HG03521 (cell line): ENCODE measurements at regions not wholly inside any gene's neighbourhood (a gene's known extent, or its start where the extent isn't known, plus 50 kb on each side); places are given as distances from the start of the nearest gene placed in this dataset.
"Not testable (repeated sequence)": the region's sequence is repeated elsewhere in the genome, so short reads cannot be mapped to it uniquely, and the experiment has no call there.

Source experiments
- ATAC-seq: cut with Tn5 transposase; IDR thresholded peaks from one replicate; pipeline ENCODE4 v1.9.1; 2021; ENCODE audit warnings: mild to moderate bottlenecking, moderate library complexity; ENCODE audit not compliant: unreplicated experiment

DNA sequence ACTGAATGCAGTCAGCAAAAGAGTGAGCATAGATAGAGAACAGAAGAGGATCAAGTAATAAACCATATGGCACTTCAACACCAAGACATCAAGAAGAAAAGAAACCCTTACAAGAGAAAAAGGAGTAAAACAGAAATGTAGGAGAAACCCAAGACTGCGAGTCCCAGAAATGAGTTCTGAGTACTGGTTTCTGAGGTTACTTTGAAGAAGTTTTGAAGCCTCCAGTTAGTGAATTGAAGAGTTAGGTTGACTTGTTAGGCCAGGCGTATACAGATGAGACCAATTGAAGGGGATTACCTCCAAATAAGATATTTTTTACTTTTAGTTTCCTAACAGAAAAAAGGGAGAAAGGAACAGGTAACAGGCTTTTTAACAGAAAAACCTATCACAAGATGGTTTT lies 162.2 kb upstream of the SSTR1 start:
- no peak for ATAC-seq

DNA sequence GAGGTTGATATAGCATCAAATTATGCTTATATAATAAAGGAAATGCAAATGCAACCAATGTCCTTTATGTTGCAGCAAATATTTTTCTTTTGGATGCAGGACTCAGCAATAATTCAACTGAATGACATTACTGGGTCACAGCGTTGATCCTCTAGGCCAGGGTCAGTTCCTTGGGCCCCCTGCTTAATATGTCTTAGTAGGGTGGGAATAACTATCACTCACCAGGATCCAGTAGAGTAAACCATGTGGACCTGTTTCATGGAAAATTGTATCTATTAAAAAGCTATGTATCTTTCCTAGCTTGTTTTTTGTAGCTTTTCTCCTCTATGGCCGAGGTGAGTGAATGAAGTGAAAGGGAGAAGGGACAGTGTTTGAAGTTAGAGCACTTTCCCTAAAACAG lies 161.5 kb upstream of the SSTR1 start:
- no peak for ATAC-seq

DNA sequence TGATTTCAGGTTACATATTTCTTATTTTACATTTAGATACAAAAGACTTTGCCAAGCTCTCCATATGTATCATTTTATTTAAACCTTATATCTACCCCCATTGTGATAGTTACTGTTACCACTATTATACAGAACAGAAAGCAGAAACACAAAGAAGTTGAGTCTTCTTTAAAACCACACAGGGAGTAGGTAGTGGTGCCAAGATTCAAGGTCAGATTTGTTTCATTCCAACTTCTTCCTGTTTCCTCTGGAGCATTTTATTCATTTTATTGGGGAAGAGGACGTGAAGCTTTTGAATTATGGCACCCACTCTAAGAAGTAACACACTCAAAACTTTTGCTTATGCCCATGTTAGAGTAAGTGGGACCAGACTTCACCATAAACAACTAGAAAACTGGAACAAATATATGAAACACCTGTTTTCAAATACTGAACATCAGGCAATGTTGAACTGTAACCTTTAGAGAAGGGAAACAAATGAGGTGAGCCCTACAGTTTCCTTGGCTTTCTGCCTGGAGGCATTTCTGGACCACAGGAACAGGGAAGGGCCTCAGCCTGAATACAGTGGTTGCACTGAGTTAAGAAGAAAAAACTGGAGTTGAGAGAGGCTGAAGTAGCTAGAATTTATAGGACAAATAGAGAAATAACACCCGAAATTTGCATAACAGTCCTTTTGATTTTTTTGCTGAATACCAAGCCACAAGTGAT lies 160.4 kb upstream of the SSTR1 start:
- ATAC-seq, result no peak

DNA sequence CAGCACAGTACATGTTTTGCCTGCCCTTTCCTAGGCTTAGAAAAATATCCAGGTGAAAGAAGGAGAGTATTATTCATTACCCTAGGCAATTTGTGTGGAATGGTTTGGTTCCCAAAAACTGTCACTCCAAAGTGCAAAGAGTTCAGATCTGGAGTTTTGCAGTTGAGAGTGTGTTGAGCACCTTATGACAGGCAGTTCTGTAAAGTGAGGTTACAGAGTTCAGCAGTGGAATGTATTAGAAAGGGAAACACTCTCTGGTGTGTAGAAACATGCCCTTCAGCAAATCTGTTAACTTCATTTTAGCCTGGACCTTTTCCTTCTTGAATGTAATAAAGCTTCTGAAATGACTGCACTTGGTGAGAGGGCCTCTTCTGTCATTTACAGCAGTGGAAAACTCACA lies 154.0 kb upstream of the SSTR1 start:
- ATAC-seq, result no peak

DNA sequence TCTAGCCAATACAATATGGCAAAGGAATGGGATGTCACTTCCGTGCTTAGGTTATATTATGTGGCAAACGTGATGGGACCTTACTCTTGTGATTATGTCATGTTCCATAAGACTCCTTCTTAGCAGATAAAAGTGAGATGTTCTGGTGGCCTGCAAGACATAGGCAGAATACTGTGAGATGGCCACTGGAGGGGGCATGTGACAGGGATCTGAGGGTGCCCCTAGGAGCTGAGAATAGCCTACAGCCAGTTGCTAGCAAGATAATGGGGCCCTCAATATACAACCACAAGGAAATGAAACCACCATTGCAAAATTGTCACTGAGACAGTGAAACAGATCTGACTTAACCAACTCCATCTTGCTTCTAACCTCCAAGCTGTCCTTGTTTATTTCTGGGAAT lies 151.4 kb upstream of the SSTR1 start:
- ATAC-seq, result no peak

DNA sequence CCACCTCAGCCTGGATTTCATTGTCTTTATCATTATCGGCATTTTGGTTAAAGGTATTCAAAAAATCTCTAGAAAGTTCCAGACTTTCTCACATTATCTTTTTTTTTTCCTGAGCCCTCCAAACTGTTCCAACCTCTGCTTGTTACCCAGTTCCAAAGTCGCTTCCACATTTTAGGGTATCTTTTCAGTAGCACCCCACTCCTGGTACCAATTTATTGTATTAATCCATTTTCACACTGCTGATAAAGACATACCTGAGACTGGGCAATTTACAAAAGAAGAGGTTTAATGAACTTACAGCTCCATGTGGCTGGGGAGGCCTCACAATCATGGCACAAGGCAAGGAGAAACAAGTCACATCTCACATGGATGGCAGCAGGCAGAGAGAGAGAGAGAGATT lies 145.5 kb upstream of the SSTR1 start:
- ATAC-seq, result not testable (repeated sequence)

DNA sequence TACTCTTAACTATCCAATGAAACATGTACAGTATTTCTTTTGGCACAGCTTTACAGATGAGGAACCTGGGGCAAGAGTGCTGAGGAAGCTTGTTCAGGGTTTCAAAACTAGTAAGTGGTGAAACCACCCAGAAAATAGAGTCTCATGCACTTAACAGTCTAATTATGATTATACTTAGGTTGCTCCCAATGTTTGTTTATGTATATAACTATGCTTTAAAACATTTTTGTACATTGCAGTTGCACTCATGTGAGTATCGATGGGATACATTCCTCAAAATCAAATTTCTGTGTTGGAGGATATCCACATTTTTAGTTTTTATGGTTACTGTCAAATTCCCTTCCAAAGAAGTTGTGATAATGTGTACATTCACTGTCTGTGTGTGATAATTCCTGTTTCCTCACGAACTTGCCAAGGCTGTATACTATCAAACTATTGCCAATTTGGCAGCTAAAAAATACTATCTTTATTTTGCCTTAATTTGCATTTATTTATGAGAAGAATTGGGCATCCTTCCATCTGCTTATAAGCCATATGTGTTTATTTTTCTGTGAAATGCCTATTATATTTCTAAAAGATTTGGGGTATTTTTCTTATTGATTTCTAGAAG lies 143.9 kb upstream of the SSTR1 start:
- no peak for ATAC-seq

DNA sequence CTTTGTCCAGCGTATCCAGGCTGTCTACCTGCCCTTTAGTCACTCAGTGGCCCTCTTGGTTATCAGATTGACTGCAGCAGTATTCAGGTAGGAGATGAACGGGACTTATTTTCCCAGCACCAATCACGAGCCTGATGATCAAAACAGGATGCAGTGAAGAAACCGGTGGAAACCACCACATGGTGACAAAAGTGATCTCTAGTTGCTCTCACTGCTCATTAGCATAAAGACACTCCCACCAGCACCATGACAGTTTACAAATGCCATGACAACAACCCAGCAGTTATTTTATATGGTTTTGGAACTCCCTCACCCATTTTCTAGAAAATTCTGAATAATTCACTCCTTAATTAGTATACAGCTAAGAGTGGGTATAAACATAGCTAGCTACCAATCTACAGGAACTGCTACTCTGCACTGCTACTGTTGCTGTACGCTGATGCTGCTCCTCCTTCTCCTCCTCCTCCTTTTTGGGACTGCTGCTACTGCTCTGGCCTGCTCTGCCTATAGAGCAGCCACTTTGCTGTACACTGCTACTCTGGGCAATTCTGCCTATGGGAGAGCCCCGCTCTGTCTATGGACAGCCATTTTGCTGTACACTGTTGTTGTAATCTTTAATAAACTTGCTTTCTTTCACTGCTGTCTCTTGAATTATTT lies 142.5 kb upstream of the SSTR1 start:
- ATAC-seq, result no peak

DNA sequence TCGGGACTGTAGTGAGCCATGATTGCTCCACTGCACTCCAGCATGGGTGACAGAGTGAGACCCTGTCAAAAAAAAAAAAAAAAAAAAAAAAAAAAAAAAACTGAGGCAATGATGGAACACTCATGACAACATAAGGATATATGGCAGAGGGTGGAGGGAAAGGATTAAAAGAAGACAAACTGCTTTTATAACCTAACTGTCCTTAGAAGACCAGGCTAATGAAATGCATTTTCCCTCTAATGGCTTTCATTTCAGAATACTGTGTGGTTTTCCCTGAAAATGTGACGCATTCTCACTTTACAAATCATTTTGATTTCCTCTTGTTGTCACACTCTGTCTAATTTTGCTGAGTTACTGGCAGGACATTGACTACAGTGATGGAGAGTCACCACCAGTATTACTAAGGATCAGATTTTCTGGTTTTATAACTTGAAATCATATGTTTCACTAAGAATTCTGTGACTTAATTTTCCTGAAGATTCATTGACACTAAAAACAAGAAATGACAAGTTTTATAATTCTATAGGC lies 137.6 kb upstream of the SSTR1 start:
- ATAC-seq, result no peak

DNA sequence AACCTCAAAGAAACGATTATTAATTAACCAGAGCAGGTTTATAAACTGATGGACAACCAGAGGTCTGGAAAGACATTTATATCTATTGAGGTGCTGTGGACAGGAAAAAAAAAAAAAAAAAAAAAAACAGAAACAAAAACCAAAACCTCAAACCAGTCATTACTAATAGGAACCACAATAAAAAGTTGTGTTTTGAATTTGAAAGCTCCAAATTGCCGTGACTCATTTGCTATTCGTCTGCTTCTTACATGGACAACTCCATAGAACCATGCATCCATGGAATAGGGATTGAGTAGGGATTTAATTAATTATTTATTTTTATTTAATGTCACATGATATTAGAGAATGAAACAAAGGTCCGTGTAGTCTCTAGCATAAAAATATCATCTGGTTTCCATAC lies 134.1 kb upstream of the SSTR1 start:
- no peak for ATAC-seq

DNA sequence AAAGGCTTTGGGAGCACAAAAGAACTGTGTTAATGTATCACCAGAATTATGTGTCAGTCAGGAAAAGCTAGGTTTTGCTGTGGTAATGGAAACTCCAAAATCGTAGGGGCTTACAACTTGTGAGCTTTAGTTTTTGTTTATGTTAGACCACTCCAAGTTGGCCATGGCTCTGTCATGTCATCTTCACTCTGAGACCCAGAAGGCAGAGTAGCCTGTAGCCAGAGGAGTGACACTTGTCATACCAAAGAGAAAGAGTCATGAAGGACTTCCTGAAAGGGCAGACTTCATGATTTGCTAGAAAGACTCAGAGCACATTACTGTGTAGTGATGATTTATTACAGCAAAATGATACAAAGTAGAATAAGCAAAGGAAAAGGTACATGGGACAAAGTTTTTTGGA lies 133.6 kb upstream of the SSTR1 start:
- ATAC-seq, result no peak

DNA sequence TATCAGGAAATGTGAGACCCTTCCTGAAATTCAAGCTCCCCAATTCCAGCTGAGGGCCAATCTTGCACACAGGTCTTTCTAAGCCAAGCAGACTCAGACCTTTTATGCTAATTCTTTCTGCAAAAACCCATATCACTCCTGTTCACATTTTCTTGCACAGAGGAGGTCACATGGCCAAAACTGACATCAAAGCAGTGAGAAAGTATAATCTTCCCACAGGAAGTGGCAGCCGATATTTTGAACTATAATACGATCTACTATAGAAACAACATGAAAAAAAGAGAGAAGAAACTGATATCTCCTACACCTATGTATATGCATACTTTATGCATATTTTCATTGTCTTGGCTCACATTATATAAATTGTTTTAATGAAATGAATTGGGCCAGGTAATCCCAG lies 132.9 kb upstream of the SSTR1 start:
- ATAC-seq, result no peak

DNA sequence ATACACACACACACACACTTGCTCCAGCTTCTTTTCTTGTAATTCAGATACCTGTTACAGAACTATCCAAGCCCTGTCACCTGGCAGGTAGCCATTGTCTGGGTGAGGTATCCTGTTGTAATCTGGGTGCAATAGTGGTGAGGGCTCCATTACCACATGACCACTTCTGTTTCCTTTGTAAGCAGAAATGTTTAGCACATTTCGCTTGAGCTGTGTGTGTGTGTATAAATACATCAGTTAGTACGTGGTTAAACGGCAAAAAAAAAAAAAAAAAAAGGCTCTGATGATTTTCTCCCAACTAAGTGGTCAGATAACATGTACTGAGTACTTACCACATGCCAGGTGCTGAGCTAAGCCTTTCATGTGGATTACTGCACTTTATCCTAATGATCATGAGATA lies 129.3 kb upstream of the SSTR1 start:
- no peak for ATAC-seq

DNA sequence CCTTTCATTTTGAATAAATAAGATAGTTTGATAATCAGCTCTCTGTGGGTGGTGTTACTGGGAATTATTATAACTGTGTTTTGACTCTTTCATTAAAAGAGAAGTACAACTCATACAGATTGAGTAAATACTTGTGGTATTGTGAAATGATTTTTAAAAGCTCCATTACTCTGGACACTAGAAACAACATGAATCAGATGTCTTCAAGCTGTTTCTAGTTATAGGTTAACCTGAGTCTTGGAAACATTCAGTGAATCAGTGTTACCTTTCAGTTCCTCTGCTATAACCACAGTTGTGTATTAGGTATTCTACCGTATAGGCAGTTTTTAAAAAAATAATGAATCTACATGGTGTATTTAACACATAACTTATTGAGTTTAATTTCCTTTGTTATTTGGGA lies 128.4 kb upstream of the SSTR1 start:
- ATAC-seq, result no peak

DNA sequence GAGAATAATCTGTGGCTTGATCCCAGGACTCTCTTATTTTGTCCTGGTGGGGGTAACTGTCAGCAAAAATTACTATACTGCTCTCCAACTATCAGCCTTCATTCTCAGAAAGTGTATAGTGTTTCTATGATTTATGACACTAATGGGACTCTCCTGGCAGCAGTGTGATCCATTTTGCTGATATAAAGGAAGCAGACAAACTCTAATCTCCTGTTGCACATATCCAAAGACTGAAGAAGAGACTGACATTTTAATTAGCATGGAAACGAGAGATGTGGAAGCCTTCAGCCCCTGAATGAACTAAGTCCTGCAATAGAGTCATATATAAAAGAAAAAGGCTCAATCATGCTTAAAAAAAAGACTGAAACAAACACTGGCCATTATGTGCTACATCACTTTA lies 127.8 kb upstream of the SSTR1 start:
- ATAC-seq, result no peak

DNA sequence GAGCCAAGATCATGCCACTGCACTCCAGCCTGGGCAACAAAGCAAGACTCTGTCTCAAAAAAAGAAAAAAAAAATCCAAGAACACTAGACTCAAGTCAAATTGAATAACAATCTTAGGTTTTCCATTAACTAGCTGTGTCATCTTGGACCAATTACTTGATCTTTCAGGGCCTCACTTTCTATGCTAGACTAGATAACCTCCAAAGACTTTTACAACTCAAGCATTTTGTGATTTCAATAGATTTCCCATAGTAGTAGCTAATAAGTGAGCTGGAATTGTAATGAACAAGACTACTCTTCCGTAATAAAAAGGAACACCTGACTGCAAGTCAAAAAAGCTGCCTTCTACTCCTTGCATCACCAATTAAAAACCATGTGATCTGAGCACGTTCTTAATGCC lies 127.0 kb upstream of the SSTR1 start:
- ATAC-seq, result no peak

DNA sequence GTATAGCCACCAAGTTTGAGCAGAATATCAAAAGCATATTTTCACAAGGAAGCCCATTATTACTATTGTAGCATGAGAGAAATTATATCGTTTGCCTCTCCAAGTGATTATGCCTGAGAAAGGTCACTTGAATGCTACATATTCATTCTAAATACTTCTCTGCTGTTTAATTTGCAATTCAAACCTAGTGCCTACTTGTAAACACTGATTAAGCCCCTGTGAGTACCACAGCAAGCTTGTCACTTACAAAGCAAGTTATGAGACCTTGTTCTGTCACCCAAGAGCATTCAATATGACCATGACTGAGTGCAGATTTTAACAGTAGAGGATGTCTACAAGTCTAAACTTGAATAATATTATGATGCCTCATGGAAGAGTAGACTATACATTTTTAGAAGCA lies 124.7 kb upstream of the SSTR1 start:
- ATAC-seq, result no peak

DNA sequence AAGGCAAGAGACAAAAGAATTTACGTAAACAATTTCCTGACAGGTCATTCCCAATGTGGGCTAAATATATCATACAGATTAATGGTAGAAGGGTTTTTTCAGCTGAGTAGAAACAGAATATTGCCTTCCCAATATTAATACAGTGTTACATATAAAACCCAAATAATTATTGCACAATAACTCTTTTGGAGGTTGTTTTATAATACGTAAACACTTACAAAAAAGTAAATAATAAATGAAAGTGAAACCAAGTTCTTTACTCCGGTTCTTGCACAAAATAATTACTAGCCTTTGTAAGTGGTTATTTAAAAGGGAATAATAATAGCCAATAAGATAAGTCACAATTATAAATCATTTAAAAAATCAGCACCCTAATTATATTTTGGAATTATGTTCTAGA lies 118.6 kb upstream of the SSTR1 start:
- ATAC-seq, result no peak

DNA sequence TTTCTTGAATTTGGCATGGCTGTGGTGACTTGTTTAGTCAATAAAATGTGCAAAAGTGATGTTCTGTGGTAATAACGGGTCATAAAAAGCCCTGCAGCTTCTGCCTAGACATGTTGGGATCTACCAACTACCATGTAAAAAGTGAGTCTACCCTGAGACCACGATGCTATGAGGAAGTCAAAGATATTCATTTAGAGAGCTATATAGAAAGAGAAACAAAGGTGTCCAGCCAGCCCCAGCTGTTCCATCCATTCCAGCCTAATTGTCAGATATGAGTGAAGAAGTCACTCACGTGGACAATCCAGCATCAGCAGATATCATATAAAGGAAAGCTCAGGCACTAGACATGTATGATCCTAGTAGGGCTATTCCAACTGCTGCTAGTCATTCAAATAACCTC lies 117.2 kb upstream of the SSTR1 start:
- ATAC-seq, result no peak

DNA sequence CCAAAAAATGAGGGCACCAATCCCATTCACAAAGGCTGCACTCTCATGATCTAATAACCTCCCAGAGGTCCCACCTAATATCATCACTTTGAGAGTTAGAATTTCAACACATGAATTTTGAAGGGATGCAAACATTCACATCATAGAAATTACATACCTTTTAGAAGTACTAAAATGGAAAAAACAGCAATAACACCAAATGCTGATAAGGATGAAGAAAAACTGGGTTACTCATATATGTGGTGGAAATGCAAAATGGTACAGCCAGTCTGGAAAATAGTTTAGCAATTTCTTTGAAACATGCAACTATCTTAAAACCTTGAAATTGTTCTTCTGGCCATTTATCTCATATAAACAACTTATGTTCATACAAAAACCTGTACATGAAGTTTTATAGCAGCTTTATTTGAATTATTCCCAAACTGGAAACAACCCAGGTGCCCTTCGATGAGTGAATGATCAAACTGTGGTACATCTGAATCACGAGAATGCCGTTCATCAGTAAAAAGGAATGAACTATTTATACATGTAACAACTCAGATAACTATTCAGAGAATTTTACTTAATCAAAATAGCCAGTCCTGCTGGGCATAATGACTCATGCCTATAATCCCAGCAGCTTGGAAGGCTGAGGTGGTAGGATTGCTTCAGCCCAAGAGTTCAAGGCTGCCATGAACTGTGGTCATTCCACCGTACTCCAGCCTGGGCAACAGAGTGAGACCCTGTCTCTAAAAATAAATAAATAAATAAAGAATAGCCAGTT lies 109.4 kb upstream of the SSTR1 start:
- ATAC-seq, result no peak

DNA sequence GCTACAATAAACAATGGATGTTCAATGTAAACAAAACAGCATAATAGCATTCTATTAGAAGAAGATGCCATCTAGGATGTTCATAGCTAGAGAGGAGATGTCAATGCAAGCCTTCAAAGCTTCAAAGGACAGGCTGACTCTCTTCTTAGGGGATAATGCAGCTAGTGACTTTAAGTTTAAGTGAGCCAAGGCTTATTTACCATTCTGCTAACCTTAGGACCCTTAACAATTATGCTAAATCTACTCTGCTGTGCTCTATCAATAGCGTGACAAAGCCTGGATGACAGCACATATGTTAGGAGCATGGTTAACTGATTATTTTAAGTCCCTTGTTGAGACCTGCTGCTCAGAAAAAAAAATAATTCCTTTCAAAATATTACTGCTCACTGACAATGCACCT lies 106.0 kb upstream of the SSTR1 start:
- no peak for ATAC-seq
